Keratinocyte (primary cell): ENCODE measurements at regions not wholly inside any gene's neighbourhood (a gene's known extent, or its start where the extent isn't known, plus 50 kb on each side); places are given as distances from the start of the nearest gene placed in this dataset.

Experiments used
- DNase-seq: peaks from one replicate; pipeline ENCODE4 v3.0.0-alpha.2; 2011; ENCODE audit warnings: low read depth, missing footprints, low spot score
- FAIRE-seq: peaks from 2 replicates; lab custom pipeline; 2011; peaks lifted over from hg19 to GRCh38; lab: Jason Lieb, UNC
- H2AFZ ChIP-seq: 2 replicates; pipeline ENCODE4 v1.6.0; 2012; ENCODE audit warnings: low read length, control low read depth, inconsistent platforms; ENCODE audit not compliant: control insufficient read depth
- H3K27ac ChIP-seq: 2 replicates; pipeline ENCODE4 v1.5.1; 2011; ENCODE audit warnings: low read length; ENCODE audit not compliant: control insufficient read depth, insufficient read depth
- H3K27me3 ChIP-seq: 3 replicates; pipeline ENCODE4 v1.6.0; 2011; ENCODE audit warnings: low read length; ENCODE audit not compliant: control insufficient read depth, insufficient read depth; ENCODE audit errors: extremely low read depth
- H3K36me3 ChIP-seq, 2 experiments: 2 replicates in 1 of 2; 3 replicates in 1 of 2; pipeline ENCODE4 v1.5.1; 2011; ENCODE audit warnings: low read length in 2 of 2, mild to moderate bottlenecking in 1 of 2; ENCODE audit not compliant: control insufficient read depth in 2 of 2, insufficient read depth in 2 of 2; ENCODE audit errors: extremely low read depth in 1 of 2
- H3K4me1 ChIP-seq: 3 replicates; pipeline ENCODE4 v1.5.1; 2011; ENCODE audit warnings: low read length; ENCODE audit not compliant: control insufficient read depth, insufficient read depth; ENCODE audit errors: extremely low read depth
- H3K4me2 ChIP-seq: 3 replicates; pipeline ENCODE4 v1.6.0; 2011; ENCODE audit warnings: low read depth, low read length; ENCODE audit not compliant: control insufficient read depth, insufficient read depth; ENCODE audit errors: extremely low read depth
- H3K4me3 ChIP-seq, 3 experiments: fragments of 200-600 bp in 1 of 3; sonication (generic) in 1 of 3; 2 replicates in 2 of 3; 3 replicates in 1 of 3; pipeline ENCODE4 v1.5.1; 2011 to 2016; ENCODE audit warnings: low read length in 3 of 3, mild to moderate bottlenecking in 3 of 3, control low read depth in 2 of 3, inconsistent platforms in 1 of 3, low read depth in 1 of 3, mixed read lengths in 1 of 3, mixed run types in 1 of 3, moderate library complexity in 1 of 3; ENCODE audit not compliant: control insufficient read depth in 2 of 3, insufficient read depth in 2 of 3; ENCODE audit errors: extremely low read depth in 1 of 3
- H3K79me2 ChIP-seq: 2 replicates; pipeline ENCODE4 v1.6.0; 2012; ENCODE audit warnings: low read length; ENCODE audit not compliant: control insufficient read depth, insufficient read depth
- H3K9ac ChIP-seq: 3 replicates; pipeline ENCODE4 v1.6.0; 2011; ENCODE audit warnings: low read length; ENCODE audit not compliant: control insufficient read depth, insufficient read depth; ENCODE audit errors: extremely low read depth
- H3K9me1 ChIP-seq: 3 replicates; pipeline ENCODE4 v1.6.0; 2011; ENCODE audit warnings: low read length; ENCODE audit not compliant: control insufficient read depth, insufficient read depth; ENCODE audit errors: extremely low read depth
- H3K9me3 ChIP-seq: 2 replicates; pipeline ENCODE4 v1.5.1; 2012; ENCODE audit warnings: low read depth, low read length; ENCODE audit not compliant: control insufficient read depth
- H4K20me1 ChIP-seq: 3 replicates; pipeline ENCODE4 v1.6.0; 2011; ENCODE audit warnings: low read length; ENCODE audit not compliant: control insufficient read depth, insufficient read depth; ENCODE audit errors: extremely low read depth
- CTCF ChIP-seq, 3 experiments: IDR thresholded peaks in 1 of 3; conservative IDR thresholded peaks in 1 of 3; optimal IDR thresholded peaks in 1 of 3; 2 replicates in 2 of 3; 3 replicates in 1 of 3; pipeline versions ENCODE3 to v1.5.1; 2011; ENCODE audit warnings: low read length in 3 of 3, mild to moderate bottlenecking in 3 of 3, moderate library complexity in 2 of 3, control low read depth in 1 of 3, inconsistent platforms in 1 of 3; ENCODE audit not compliant: insufficient read depth in 2 of 3; ENCODE audit errors: extremely low read depth in 1 of 3
- EZH2 ChIP-seq: IDR thresholded peaks from one replicate; pipeline ENCODE4 v1.6.1; 2012; ENCODE audit warnings: inconsistent platforms, mild to moderate bottlenecking, low read length, moderate library complexity
- dilution Hi-C: fragments of 300-500 bp; cut with MboI; formaldehyde crosslinking; loops from one replicate; pipeline ENCODE4 v1.7.0; 2020; ENCODE audit warnings: low sequenced_read_pairs; ENCODE audit not compliant: extremely low pct_ligation_motif_present

- Histone ChIP-seq H3K9ac (no peak overlapping the region), H3K4me1 (no peaks in the 10 kb centered on the region), H3K79me2 (no peaks in the 10 kb centered on the region), H3K9me1 (no peaks in the 10 kb centered on the region), H4K20me1 (no peaks in the 10 kb centered on the region), H3K4me2 (no peak overlapping the region), H3K9me3 (no peaks in the 10 kb centered on the region), H3K4me3 (no peak overlapping the region), H3K27me3 (no peaks in the 10 kb centered on the region), H2AFZ (no peak overlapping the region), H3K36me3 (no peaks in the 10 kb centered on the region), H3K27ac (no peak overlapping the region)
- dilution Hi-C loops, result no loop called here
- FAIRE-seq, result no peak
- TF ChIP-seq EZH2 (no peak), CTCF (optimal IDR thresholded peaks at IDR 0.05 in 1 of 3, IDR thresholded peaks at IDR 0.05 in 1 of 3, conservative IDR thresholded peaks at IDR 0.05 in 1 of 3; ENCODE audit: extremely low read depth in 1 of 3, insufficient read depth in 2 of 3, low read length in 3 of 3) (no peak)
- DNase-seq, result no peak
These were observed 184.5 kb downstream of the CLCN4 start for GRCh38 chrX:10341309-10341708.

GRCh38 chrX:10350221-10350620 is 193.4 kb downstream of the CLCN4 start:
- no peaks in the 10 kb centered on the region for H4K20me1 ChIP-seq
- no peaks in the 10 kb centered on the region for H3K36me3 ChIP-seq
- H3K9ac ChIP-seq, result no peak overlapping the region
- no peak for FAIRE-seq
- H3K27ac ChIP-seq, result no peak overlapping the region
- H3K79me2 ChIP-seq, result no peaks in the 10 kb centered on the region
- H3K27me3 ChIP-seq, result no peaks in the 10 kb centered on the region
- no peaks in the 10 kb centered on the region for H3K9me1 ChIP-seq
- H3K4me2 ChIP-seq, result no peak overlapping the region
- dilution Hi-C loops, result no loop called here
- H3K9me3 ChIP-seq, result no peaks in the 10 kb centered on the region
- H3K4me1 ChIP-seq, result no peaks in the 10 kb centered on the region
- TF ChIP-seq EZH2 (no peak), CTCF (optimal IDR thresholded peaks at IDR 0.05 in 1 of 3, IDR thresholded peaks at IDR 0.05 in 1 of 3, conservative IDR thresholded peaks at IDR 0.05 in 1 of 3; ENCODE audit: extremely low read depth in 1 of 3, insufficient read depth in 2 of 3, low read length in 3 of 3) (no peak)
- H3K4me3 ChIP-seq, result no peak overlapping the region
- no peak for DNase-seq
- no peak overlapping the region for H2AFZ ChIP-seq
